ENCODE measurements at regions not wholly inside any gene's neighbourhood (a gene's known extent, or its start where the extent isn't known, plus 50 kb on each side); places are given as distances from the start of the nearest gene placed in this dataset.

GRCh38 chr12:124140944-124141486 lies 153.9 kb upstream of the RFLNA start:
- TF ChIP-seq CTCF (IDR thresholded peaks at IDR 0.05) (no peak), EP300 (IDR thresholded peaks at IDR 0.05) (no peak)

Data from tibial nerve (tissue), 4 donors.